PFSK-1 (cell line): ENCODE measurements at regions not wholly inside any gene's neighbourhood (a gene's known extent, or its start where the extent isn't known, plus 50 kb on each side); places are given as distances from the start of the nearest gene placed in this dataset.

Source experiments
- FOXP2 ChIP-seq: optimal IDR thresholded peaks from 2 replicates; pipeline ENCODE3; 2011; ENCODE audit warnings: borderline replicate concordance, control low read depth, inconsistent platforms; ENCODE audit not compliant: insufficient read depth; ENCODE audit errors: extremely low read length, extremely low read depth
- POLR2AphosphoS5 ChIP-seq: IDR thresholded peaks from 2 replicates; pipeline ENCODE4 v1.6.1; 2012; ENCODE audit warnings: low read depth, mild to moderate bottlenecking, control low read depth, low read length, moderate library complexity
- SIN3A ChIP-seq: IDR thresholded peaks from 2 replicates; pipeline ENCODE4 v1.6.1; 2012; ENCODE audit warnings: mild to moderate bottlenecking, low read length, moderate library complexity, borderline replicate concordance; ENCODE audit not compliant: insufficient read depth
- TAF1 ChIP-seq: IDR thresholded peaks from 2 replicates; pipeline ENCODE4 v1.6.1; 2012; ENCODE audit warnings: low read length, control low read depth, borderline replicate concordance; ENCODE audit not compliant: insufficient read depth
- TF ChIP-seq, protein P1 (sequence below), 2 experiments: IDR thresholded peaks; 2 replicates each; pipeline versions ENCODE4 v1.6.1 to v1.8.0; 2011 to 2012; ENCODE audit warnings: low read depth in 2 of 2, low read length in 2 of 2, control low read depth in 1 of 2, inconsistent platforms in 1 of 2, mild to moderate bottlenecking in 1 of 2, moderate library complexity in 1 of 2; ENCODE audit not compliant: insufficient read depth in 1 of 2

DNA sequence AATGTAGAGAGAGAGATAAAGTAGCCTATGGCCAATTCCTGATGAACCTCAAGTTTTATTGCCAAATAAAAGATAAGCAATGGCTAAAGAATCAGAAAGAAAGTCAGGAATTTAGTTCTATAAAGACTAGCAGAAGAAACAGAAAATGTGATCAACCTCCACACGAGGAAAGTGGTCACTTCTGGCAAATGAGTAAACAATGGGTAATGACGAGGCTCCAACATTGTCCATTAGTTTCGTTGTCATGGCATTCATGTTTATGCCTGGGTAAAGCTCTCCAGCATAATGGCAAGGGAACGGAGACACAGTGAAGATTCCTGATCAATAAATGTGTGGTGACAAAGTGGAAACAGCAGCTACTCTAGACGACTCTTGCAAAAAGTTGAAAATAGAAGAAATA lies 341.8 kb upstream of the CTNND2 start:
- TF ChIP-seq, protein P1, sequence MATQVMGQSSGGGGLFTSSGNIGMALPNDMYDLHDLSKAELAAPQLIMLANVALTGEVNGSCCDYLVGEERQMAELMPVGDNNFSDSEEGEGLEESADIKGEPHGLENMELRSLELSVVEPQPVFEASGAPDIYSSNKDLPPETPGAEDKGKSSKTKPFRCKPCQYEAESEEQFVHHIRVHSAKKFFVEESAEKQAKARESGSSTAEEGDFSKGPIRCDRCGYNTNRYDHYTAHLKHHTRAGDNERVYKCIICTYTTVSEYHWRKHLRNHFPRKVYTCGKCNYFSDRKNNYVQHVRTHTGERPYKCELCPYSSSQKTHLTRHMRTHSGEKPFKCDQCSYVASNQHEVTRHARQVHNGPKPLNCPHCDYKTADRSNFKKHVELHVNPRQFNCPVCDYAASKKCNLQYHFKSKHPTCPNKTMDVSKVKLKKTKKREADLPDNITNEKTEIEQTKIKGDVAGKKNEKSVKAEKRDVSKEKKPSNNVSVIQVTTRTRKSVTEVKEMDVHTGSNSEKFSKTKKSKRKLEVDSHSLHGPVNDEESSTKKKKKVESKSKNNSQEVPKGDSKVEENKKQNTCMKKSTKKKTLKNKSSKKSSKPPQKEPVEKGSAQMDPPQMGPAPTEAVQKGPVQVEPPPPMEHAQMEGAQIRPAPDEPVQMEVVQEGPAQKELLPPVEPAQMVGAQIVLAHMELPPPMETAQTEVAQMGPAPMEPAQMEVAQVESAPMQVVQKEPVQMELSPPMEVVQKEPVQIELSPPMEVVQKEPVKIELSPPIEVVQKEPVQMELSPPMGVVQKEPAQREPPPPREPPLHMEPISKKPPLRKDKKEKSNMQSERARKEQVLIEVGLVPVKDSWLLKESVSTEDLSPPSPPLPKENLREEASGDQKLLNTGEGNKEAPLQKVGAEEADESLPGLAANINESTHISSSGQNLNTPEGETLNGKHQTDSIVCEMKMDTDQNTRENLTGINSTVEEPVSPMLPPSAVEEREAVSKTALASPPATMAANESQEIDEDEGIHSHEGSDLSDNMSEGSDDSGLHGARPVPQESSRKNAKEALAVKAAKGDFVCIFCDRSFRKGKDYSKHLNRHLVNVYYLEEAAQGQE (IDR thresholded peaks at IDR 0.05; ENCODE audit: insufficient read depth in 1 of 2, low read depth in 2 of 2, low read length in 2 of 2) = no peak
- TF ChIP-seq TAF1 (no peak), SIN3A (no peak), POLR2AphosphoS5 (no peak), FOXP2 (no peak)

DNA sequence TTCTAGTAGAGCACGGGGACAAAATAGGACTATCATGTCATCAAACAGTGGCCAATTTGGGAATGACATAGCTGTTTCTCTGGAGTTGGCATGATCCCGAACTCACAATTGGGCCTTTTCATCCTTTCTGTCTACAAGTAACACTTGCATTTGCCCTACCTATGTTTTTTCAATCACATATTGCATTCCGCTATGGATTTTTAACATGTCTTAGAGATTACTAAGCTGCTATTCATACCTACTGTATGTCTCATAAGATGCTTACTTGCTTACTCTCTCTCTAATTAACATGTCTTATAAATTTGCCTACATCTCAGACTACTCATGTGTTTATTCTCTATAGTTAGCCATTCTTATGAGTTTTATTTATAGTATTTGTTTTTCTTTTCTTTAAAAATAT lies 341.2 kb upstream of the CTNND2 start:
- TF ChIP-seq POLR2AphosphoS5 (no peak), SIN3A (no peak), TAF1 (no peak), FOXP2 (no peak)
- TF ChIP-seq, protein P1 (IDR thresholded peaks at IDR 0.05; ENCODE audit: insufficient read depth in 1 of 2, low read depth in 2 of 2, low read length in 2 of 2) = no peak

DNA sequence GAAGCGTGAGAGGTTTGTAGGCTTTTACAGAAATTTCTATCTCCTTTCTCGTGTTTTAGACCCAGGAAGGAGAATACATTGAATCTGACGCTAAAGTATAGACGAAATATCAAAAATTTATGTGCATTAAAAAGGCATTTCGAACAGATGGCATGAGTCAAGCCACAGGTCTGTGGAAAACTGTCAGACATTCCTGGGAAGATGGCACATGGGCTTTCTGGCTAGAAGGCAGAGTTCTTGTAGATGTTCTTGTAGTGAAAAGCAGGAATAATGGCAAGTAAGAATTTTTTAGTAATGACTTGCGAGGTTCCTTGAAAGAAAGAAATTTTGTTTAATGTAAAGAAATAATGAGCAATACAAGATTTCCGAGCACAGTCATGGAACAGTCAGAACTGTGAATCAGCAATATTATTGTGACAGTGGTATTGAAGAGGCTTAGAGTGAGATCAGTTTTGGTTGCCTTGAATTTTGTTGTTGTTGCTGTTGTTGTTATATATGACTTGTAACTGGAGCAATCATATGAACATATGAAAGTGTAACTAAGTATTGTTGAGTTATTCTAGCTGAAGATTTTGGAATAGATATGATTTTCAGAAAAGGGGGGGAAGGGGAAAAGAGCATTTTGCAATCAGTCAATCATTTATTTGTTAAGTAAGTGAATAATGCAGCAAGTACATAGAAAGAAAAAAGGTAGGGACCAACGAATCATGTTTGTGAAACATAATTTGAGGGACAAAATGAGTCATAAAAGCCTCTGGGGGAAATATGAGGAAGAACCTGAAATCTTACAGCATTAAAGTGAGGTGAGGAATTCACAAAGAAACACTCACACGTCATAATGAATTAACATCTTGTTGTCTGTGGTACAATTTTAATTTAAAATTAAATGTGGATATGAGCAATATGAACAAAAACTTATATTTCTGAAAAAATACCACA lies 339.0 kb upstream of the CTNND2 start:
- TF ChIP-seq, protein P1 (IDR thresholded peaks at IDR 0.05; ENCODE audit: insufficient read depth in 1 of 2, low read depth in 2 of 2, low read length in 2 of 2) = no peak
- TF ChIP-seq SIN3A = no peak
- TF ChIP-seq POLR2AphosphoS5 = no peak
- TF ChIP-seq FOXP2 = no peak
- TF ChIP-seq TAF1 = no peak

DNA sequence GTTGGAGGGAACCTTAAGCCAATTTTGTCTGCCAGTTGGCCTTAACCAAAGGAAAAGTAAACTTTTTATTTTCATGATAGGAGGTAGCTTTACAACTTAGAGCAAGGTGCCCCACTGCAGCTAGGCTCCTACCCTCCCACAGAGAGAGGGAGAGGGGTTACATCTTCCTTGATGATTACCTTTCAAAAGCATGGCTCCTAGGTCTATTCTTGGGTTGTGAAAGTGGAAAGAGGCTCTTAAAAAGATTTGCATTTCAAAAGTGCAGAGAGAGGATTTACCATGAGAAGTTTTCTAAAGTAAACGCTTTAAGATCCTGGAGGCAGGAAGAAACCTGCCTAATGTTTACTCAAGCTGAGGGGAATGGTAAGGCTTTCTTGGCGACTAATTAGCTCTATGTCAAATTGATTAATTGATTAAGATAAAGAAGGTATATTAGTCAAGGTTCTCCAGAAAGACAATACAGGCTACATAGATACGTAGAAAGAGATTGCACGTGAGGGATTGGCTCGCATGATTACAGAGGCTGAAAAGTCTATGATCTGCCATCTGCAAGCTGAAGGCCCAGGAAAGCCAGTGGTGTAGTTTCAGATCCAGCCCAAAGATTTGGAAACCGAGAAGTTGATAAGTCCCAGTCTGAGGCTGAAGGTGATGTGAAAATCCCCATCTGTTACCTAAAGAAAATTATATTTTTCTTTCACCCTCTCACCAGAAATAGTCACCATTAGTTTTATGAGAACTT lies 333.8 kb upstream of the CTNND2 start:
- TF ChIP-seq FOXP2 = no peak
- TF ChIP-seq POLR2AphosphoS5 = no peak
- no peak for TF ChIP-seq TAF1
- no peak for TF ChIP-seq SIN3A
- TF ChIP-seq, protein P1 (IDR thresholded peaks at IDR 0.05; ENCODE audit: insufficient read depth in 1 of 2, low read depth in 2 of 2, low read length in 2 of 2) = no peak
